ENCODE measurements at regions not wholly inside any gene's neighbourhood (a gene's known extent, or its start where the extent isn't known, plus 50 kb on each side); places are given as distances from the start of the nearest gene placed in this dataset.
A peak's percentile ranks its signal among the peaks of the same experiment; 100 is the strongest.

DNA sequence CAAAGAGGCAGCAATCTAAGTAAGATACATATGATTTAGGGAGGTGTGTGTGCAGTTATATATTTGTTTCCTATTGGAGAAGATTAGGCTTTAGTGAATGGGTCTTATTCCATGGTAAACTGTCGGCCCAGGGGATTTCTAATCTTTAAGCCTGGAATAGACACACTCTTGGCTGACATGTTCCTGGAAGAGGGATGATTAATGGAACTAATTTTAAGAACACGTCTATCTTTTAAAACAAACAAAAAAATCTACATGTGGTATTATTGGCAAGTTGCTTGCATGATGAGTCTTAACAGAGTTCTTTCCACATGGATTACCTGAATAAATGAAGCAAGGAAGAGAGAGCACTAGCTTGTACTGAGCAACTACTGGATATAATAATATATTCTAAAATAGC is 114.2 kb upstream of the NT5C1B start:
- FAIRE-seq, result no peak
- H3K4me2 ChIP-seq (ENCODE audit: control insufficient read depth, extremely low read depth, insufficient read depth, low read depth, low read length), result no peak overlapping the region
- H3K79me2 ChIP-seq (ENCODE audit: control insufficient read depth, insufficient read depth, low read length), result no peaks in the 10 kb centered on the region
- peaks cover 2% of the 10 kb centered on the region for H3K4me1 ChIP-seq (ENCODE audit: control insufficient read depth, extremely low read depth, insufficient read depth, low read length)
- no peaks in the 10 kb centered on the region for H3K9me3 ChIP-seq (ENCODE audit: control insufficient read depth, low read depth, low read length)
- no peak overlapping the region for H3K27ac ChIP-seq (ENCODE audit: control insufficient read depth, insufficient read depth, low read length)
- no peak overlapping the region for H2AFZ ChIP-seq (ENCODE audit: control insufficient read depth, low read length)
- dilution Hi-C loops (cut with MboI; ENCODE audit: extremely low pct_ligation_motif_present, low sequenced_read_pairs), result no loop called here
- H4K20me1 ChIP-seq (ENCODE audit: control insufficient read depth, extremely low read depth, insufficient read depth, low read length), result no peaks in the 10 kb centered on the region
- H3K4me3 ChIP-seq (ENCODE audit: control insufficient read depth in 2 of 3, extremely low read depth in 1 of 3, insufficient read depth in 2 of 3, low read depth in 1 of 3, low read length in 3 of 3), result no peak overlapping the region
- TF ChIP-seq EZH2 (IDR thresholded peaks at IDR 0.05; ENCODE audit: low read length), result no peak
- TF ChIP-seq, protein P1, sequence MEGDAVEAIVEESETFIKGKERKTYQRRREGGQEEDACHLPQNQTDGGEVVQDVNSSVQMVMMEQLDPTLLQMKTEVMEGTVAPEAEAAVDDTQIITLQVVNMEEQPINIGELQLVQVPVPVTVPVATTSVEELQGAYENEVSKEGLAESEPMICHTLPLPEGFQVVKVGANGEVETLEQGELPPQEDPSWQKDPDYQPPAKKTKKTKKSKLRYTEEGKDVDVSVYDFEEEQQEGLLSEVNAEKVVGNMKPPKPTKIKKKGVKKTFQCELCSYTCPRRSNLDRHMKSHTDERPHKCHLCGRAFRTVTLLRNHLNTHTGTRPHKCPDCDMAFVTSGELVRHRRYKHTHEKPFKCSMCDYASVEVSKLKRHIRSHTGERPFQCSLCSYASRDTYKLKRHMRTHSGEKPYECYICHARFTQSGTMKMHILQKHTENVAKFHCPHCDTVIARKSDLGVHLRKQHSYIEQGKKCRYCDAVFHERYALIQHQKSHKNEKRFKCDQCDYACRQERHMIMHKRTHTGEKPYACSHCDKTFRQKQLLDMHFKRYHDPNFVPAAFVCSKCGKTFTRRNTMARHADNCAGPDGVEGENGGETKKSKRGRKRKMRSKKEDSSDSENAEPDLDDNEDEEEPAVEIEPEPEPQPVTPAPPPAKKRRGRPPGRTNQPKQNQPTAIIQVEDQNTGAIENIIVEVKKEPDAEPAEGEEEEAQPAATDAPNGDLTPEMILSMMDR (optimal IDR thresholded peaks at IDR 0.05 in 1 of 3, IDR thresholded peaks at IDR 0.05 in 1 of 3, conservative IDR thresholded peaks at IDR 0.05 in 1 of 3; ENCODE audit: extremely low read depth in 1 of 3, insufficient read depth in 2 of 3, low read length in 3 of 3), result no peak
- H3K9ac ChIP-seq (ENCODE audit: control insufficient read depth, extremely low read depth, insufficient read depth, low read length), result no peak overlapping the region
- H3K36me3 ChIP-seq (ENCODE audit: control insufficient read depth in 2 of 2, extremely low read depth in 1 of 2, insufficient read depth in 2 of 2, low read length in 2 of 2), result no peaks in the 10 kb centered on the region
- no peak for DNase-seq (ENCODE audit: low read depth, low spot score)
- no peaks in the 10 kb centered on the region for H3K27me3 ChIP-seq (ENCODE audit: control insufficient read depth, extremely low read depth, insufficient read depth, low read length)
- H3K9me1 ChIP-seq (ENCODE audit: control insufficient read depth, extremely low read depth, insufficient read depth, low read length), result no peaks in the 10 kb centered on the region

DNA sequence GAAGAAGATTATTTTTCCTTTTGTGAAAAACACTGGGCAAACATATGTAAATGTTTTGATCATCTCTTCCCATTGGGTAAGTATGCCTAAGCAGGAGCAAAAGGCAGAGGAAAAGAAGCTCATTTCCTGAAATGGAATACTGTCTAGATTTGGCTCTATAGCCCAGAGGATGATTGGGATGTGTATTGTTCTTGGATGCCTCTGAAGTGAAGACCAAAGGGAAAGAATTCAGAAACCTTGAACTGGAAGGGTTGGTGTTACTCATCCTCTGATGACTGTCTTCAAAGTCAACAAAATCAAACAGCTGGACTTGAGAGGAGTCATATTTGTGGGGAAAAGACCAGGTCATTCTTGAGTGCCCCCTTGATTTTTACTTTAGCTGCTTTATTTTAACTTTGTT is 112.6 kb upstream of the NT5C1B start:
- no peak overlapping the region for H3K4me3 ChIP-seq (ENCODE audit: control insufficient read depth in 2 of 3, extremely low read depth in 1 of 3, insufficient read depth in 2 of 3, low read depth in 1 of 3, low read length in 3 of 3)
- no peaks in the 10 kb centered on the region for H4K20me1 ChIP-seq (ENCODE audit: control insufficient read depth, extremely low read depth, insufficient read depth, low read length)
- dilution Hi-C loops (cut with MboI; ENCODE audit: extremely low pct_ligation_motif_present, low sequenced_read_pairs), result no loop called here
- no peak overlapping the region for H3K4me2 ChIP-seq (ENCODE audit: control insufficient read depth, extremely low read depth, insufficient read depth, low read depth, low read length)
- no peaks in the 10 kb centered on the region for H3K36me3 ChIP-seq (ENCODE audit: control insufficient read depth in 2 of 2, extremely low read depth in 1 of 2, insufficient read depth in 2 of 2, low read length in 2 of 2)
- H3K9me1 ChIP-seq (ENCODE audit: control insufficient read depth, extremely low read depth, insufficient read depth, low read length), result no peaks in the 10 kb centered on the region
- TF ChIP-seq, protein P1 (optimal IDR thresholded peaks at IDR 0.05 in 1 of 3, IDR thresholded peaks at IDR 0.05 in 1 of 3, conservative IDR thresholded peaks at IDR 0.05 in 1 of 3; ENCODE audit: extremely low read depth in 1 of 3, insufficient read depth in 2 of 3, low read length in 3 of 3), result no peak
- no peak for TF ChIP-seq EZH2 (IDR thresholded peaks at IDR 0.05; ENCODE audit: low read length)
- DNase-seq (ENCODE audit: low read depth, low spot score), result no peak
- H3K9ac ChIP-seq (ENCODE audit: control insufficient read depth, extremely low read depth, insufficient read depth, low read length), result no peak overlapping the region
- no peaks in the 10 kb centered on the region for H3K27me3 ChIP-seq (ENCODE audit: control insufficient read depth, extremely low read depth, insufficient read depth, low read length)
- H3K9me3 ChIP-seq (ENCODE audit: control insufficient read depth, low read depth, low read length), result no peaks in the 10 kb centered on the region
- H2AFZ ChIP-seq (ENCODE audit: control insufficient read depth, low read length), result no peak overlapping the region
- no peaks in the 10 kb centered on the region for H3K79me2 ChIP-seq (ENCODE audit: control insufficient read depth, insufficient read depth, low read length)
- H3K27ac ChIP-seq (ENCODE audit: control insufficient read depth, insufficient read depth, low read length), result no peak overlapping the region
- peaks cover 2% of the 10 kb centered on the region for H3K4me1 ChIP-seq (ENCODE audit: control insufficient read depth, extremely low read depth, insufficient read depth, low read length)
- peak; percentile 43 for FAIRE-seq

Measured in keratinocyte (primary cell).